Type B pancreatic cell (in vitro differentiated cells): ENCODE measurements at regions not wholly inside any gene's neighbourhood (a gene's known extent, or its start where the extent isn't known, plus 50 kb on each side); places are given as distances from the start of the nearest gene placed in this dataset.

ENCODE experiments used
- DNase-seq: peaks from one replicate; pipeline ENCODE4 v3.0.0; 2021; ENCODE audit warnings: mixed read lengths; ENCODE audit not compliant: unreplicated experiment; ENCODE audit errors: extremely low spot score
- H3K27ac Mint-ChIP-seq: 2 replicates; pipeline ENCODE4 v1.8.0; 2021; ENCODE audit warnings: mild to moderate bottlenecking, mixed read lengths
- H3K27me3 Mint-ChIP-seq: 2 replicates; pipeline ENCODE4 v1.8.0; 2021; ENCODE audit warnings: mixed read lengths
- H3K36me3 Mint-ChIP-seq: 2 replicates; pipeline ENCODE4 v1.8.0; 2021; ENCODE audit warnings: mixed read lengths
- H3K4me1 Mint-ChIP-seq: one replicate; pipeline ENCODE4 v1.8.0; 2021; ENCODE audit warnings: mixed read lengths; ENCODE audit not compliant: unreplicated experiment
- H3K4me3 Mint-ChIP-seq: 2 replicates; pipeline ENCODE4 v1.8.0; 2021; ENCODE audit warnings: mild to moderate bottlenecking, mixed read lengths
- H3K9me3 Mint-ChIP-seq: 2 replicates; pipeline ENCODE4 v1.8.0; 2021; ENCODE audit warnings: mixed read lengths
- TF ChIP-seq, protein P1 (sequence below): fragments of 200-600 bp; sonication (generic); conservative IDR thresholded peaks from 2 replicates; pipeline ENCODE4 v1.5.0; 2021; ENCODE audit warnings: antibody characterized with exemption, mild to moderate bottlenecking

DNA sequence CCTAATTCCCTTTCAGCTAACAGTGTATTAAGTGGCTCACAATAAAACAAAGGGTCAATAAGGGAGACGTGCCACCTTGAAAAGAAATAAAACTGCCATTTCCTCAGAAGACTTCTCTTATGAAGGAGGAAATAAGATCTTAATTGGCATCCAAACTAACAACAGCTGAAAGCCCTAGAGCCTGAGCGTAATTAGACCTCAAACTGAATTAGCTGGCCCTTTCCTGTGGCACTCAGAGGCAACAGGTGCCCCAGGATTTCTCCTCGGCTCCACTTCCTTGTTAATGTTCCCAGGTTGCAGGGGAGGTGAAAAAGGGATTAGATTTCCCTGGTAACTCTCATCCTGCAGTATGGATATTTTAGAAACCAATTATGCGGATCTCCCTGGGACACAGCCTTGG lies 804.3 kb downstream of the DCDC2C start:
- TF ChIP-seq, protein P1, sequence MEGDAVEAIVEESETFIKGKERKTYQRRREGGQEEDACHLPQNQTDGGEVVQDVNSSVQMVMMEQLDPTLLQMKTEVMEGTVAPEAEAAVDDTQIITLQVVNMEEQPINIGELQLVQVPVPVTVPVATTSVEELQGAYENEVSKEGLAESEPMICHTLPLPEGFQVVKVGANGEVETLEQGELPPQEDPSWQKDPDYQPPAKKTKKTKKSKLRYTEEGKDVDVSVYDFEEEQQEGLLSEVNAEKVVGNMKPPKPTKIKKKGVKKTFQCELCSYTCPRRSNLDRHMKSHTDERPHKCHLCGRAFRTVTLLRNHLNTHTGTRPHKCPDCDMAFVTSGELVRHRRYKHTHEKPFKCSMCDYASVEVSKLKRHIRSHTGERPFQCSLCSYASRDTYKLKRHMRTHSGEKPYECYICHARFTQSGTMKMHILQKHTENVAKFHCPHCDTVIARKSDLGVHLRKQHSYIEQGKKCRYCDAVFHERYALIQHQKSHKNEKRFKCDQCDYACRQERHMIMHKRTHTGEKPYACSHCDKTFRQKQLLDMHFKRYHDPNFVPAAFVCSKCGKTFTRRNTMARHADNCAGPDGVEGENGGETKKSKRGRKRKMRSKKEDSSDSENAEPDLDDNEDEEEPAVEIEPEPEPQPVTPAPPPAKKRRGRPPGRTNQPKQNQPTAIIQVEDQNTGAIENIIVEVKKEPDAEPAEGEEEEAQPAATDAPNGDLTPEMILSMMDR = no peak
- Mint-ChIP-seq H3K27me3 (no peaks in the 10 kb centered on the region), H3K4me1 (no peaks in the 10 kb centered on the region), H3K36me3 (no peaks in the 10 kb centered on the region), H3K9me3 (peaks cover 6% of the 10 kb centered on the region), H3K4me3 (no peak overlapping the region), H3K27ac (no peak overlapping the region)
- no peak for DNase-seq

DNA sequence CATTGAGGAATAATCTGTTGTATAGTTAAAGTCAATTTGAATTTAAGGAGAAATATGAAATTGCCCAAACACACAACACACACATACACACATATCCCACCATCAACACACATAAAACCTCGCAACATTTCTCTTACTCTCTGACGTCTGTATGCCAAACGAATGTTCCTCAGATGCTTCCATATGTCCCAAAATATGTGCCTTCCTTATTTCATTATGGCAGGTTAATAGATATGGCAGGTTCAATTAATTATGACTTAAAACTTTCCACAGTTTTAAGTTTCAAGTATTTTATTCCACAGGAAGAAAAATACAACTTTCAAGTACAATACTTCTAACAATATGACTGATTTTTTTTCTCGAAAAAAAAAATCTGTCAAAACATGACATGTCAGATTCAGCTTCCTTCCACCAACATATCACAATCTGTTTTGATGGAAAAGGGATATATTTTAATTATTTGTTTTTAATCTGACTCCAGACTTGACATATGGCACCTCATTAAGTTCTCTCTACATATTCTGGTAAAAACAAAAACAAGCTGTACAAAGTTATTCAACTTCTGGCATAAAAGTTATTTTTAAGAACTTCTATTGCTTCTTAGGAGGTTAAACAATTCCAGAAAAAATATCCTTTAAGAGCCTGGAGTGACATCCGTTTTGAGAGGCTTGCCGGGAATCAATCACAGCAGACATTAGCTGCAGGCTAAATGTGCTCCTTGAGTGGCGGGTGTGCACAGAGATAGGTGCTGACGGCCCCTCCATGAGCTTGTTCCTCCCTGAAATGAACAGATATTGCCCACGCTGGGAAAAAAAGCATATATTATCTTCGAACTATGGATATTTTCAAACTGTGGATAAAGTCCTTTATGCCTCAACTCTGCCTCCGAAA lies 812.7 kb downstream of the DCDC2C start:
- Mint-ChIP-seq H3K27me3 (peaks cover 7% of the 10 kb centered on the region), H3K36me3 (no peaks in the 10 kb centered on the region), H3K27ac (no peak overlapping the region), H3K4me1 (peaks cover 5% of the 10 kb centered on the region), H3K9me3 (peaks cover 8% of the 10 kb centered on the region), H3K4me3 (no peak overlapping the region)
- TF ChIP-seq, protein P1 = no peak
- no peak for DNase-seq

DNA sequence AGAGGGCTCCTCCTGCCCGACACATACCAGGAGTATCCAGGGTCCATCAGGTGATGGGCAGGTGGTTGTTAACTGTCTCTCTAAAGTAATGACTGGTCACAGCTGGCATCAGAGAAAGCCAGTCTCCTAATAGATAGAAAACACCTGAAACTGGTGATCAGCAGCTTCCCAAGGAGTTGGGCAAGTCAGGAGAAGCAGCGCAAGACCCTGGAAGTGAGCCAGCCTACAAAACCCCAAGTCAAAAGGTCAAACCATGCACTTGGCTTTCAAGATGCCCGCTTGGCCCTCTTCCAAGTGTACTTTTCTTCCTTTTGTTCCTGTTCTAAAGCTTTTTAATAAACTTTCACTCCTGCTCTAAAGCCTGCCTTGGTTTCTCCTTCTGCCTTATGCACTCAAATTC lies 815.2 kb downstream of the DCDC2C start:
- Mint-ChIP-seq H3K4me1 (peaks cover 5% of the 10 kb centered on the region), H3K9me3 (no peaks in the 10 kb centered on the region), H3K27me3 (peaks cover 7% of the 10 kb centered on the region), H3K27ac (no peak overlapping the region), H3K36me3 (no peaks in the 10 kb centered on the region), H3K4me3 (no peak overlapping the region)
- TF ChIP-seq, protein P1 = no peak
- no peak for DNase-seq

DNA sequence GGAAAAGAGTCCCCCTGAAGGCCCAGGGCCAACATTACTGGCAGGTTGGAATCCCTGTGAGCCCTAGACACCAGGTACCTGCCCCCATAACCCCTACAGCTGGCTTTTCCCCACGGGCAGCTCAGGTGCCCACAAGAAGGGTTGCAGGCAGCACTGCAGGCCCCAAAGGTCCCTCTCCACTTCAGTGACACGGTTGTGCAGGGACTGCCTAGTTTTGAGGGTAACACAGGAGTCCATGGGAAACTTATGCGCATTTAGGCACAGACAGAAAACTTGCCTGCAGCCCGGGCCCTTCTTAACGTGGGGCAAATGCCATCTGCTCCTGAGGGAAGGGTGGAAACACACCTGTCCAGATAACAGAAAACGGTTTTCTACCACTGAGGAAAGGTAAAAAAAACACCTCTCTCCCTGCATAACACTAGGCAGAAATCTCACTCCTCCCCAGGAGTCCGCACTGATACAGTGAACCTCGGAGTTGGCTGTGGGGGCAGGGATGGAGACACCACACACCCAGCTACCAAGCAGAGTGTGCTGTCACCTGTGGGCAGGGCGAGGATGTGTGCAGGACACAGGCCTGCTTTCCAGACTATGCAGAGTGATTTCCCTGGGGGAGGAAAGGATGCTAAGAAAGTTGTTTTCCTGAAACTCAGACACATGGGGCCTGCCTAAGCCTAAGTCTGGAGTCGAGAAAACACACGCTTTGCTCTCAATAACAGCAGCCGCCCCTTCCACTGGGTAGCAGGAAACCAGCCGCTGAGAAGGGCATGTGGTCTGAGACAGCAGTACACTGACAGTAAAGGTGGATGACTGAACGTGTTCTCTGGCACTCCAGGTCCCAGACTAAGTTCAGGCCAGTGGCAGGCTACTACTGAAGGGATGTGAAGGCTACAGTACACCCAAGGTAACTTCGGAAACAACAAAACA lies 819.4 kb downstream of the DCDC2C start:
- TF ChIP-seq, protein P1 = no peak
- Mint-ChIP-seq H3K27me3 (peaks cover 3% of the 10 kb centered on the region), H3K4me1 (no peaks in the 10 kb centered on the region), H3K36me3 (no peaks in the 10 kb centered on the region), H3K4me3 (no peak overlapping the region), H3K9me3 (no peaks in the 10 kb centered on the region), H3K27ac (no peak overlapping the region)
- DNase-seq = no peak

DNA sequence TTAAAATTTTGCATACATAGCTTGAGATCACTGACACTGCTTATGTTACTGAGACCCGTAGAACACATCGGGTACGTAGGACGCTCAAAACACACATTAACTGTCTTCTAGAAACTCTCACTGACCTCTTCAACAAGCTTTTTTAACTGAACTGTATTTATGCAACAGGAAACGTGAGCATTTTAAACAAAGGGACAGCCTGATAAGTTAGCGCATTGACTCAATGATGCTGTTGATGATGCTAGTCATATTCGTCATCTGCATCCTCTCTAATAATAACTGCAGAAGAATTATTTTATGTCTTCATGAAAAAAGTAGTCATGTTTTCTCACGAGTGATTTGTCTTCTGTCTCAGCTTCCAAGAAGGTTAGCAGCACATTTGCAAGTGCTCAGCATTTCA lies 824.0 kb downstream of the DCDC2C start:
- Mint-ChIP-seq H3K4me1 (no peaks in the 10 kb centered on the region), H3K9me3 (no peaks in the 10 kb centered on the region), H3K4me3 (no peak overlapping the region), H3K27me3 (no peaks in the 10 kb centered on the region), H3K27ac (no peak overlapping the region), H3K36me3 (no peaks in the 10 kb centered on the region)
- TF ChIP-seq, protein P1 = no peak
- no peak for DNase-seq
